ENCODE measurements at regions not wholly inside any gene's neighbourhood (a gene's known extent, or its start where the extent isn't known, plus 50 kb on each side); places are given as distances from the start of the nearest gene placed in this dataset.

DNA sequence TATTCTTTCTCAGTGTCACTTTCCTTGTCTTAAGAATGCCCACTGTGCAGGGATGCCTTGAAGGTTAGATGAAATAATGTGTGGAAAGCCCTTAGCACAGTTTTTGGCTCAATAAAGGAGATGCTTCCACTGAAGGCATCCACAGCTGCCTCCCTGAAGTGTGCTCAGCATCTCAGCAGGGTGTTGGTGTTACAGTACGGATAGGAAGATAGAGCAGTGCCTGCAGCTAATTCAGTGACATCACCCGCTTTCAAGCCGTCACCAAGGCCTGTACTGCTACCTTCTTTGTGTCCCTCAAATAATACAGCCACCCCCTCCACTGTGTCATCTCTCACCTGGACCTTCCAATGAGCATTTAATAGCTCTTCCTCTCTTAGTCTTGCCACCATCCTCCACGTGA is 59.0 kb downstream of the NDUFS5 start:
- no peak overlapping the region for H3K27ac ChIP-seq
- H3K9me3 ChIP-seq, result no peaks in the 10 kb centered on the region
- no peaks in the 10 kb centered on the region for H3K36me3 ChIP-seq
- TF ChIP-seq CTCF (IDR thresholded peaks at IDR 0.05) (no peak), EP300 (IDR thresholded peaks at IDR 0.05) (no peak), POLR2A (IDR thresholded peaks at IDR 0.05) (no peak)
- H3K4me3 ChIP-seq, result no peak overlapping the region
- peaks cover 0 to 32% of the 10 kb centered on the region in 2 donors for H3K27me3 ChIP-seq
- 72 to 73% methylated on average over 4 of the region's 4 CpGs for WGBS, 2 donors
- no peak for DNase-seq (ENCODE audit: low spot score in 2 of 2)
- H3K4me1 ChIP-seq, result peaks cover 0 to 33% (median 9%) of the 10 kb centered on the region in 4 donors

- peaks cover 0 to 33% (median 6%) of the 10 kb centered on the region in 4 donors for H3K4me1 ChIP-seq
- no peaks in the 10 kb centered on the region for H3K9me3 ChIP-seq
- 25 to 41% methylated on average over 3 of the region's 3 CpGs for WGBS, 2 donors
- H3K4me3 ChIP-seq, result no peak overlapping the region
- no peak for DNase-seq (ENCODE audit: low spot score in 2 of 2)
- no peaks in the 10 kb centered on the region for H3K36me3 ChIP-seq
- H3K27me3 ChIP-seq, result peaks cover 0 to 25% of the 10 kb centered on the region in 2 donors
- TF ChIP-seq CTCF (IDR thresholded peaks at IDR 0.05), result no peak
- H3K27ac ChIP-seq, result peak overlapping the region in 3 of 4 donors; percentile 26 to 73 (median 34)
These were observed 60.2 kb downstream of the NDUFS5 start for GRCh38 chr1:39086386-39086785.

- no peaks in the 10 kb centered on the region for H3K9me3 ChIP-seq
- WGBS, 2 donors, result 60 to 64% methylated on average over 7 of the region's 7 CpGs
- TF ChIP-seq EP300 (IDR thresholded peaks at IDR 0.05) (no peak), CTCF (IDR thresholded peaks at IDR 0.05) (no peak)
- H3K4me1 ChIP-seq, result peaks cover 0 to 28% (median 5%) of the 10 kb centered on the region in 4 donors
- peaks cover 0 to 21% of the 10 kb centered on the region in 2 donors for H3K27me3 ChIP-seq
- peak overlapping the region in 3 of 4 donors; percentile 26 to 73 (median 34) for H3K27ac ChIP-seq
- H3K36me3 ChIP-seq, result no peaks in the 10 kb centered on the region
- no peak overlapping the region for H3K4me3 ChIP-seq
- DNase-seq (ENCODE audit: low spot score in 2 of 2), result no peak
These were observed 60.8 kb downstream of the NDUFS5 start for GRCh38 chr1:39086865-39087409.

- H3K27me3 ChIP-seq, result peaks cover 0 to 16% of the 10 kb centered on the region in 2 donors
- TF ChIP-seq EP300 (IDR thresholded peaks at IDR 0.05) (no peak), POLR2A (IDR thresholded peaks at IDR 0.05) (no peak), CTCF (IDR thresholded peaks at IDR 0.05) (no peak)
- no peaks in the 10 kb centered on the region for H3K9me3 ChIP-seq
- peak overlapping the region in 2 of 4 donors; percentile 34 to 61 for H3K27ac ChIP-seq
- no peaks in the 10 kb centered on the region for H3K36me3 ChIP-seq
- 81 to 85% methylated on average over 3 of the region's 3 CpGs for WGBS, 2 donors
- no peak for DNase-seq (ENCODE audit: low spot score in 2 of 2)
- peaks cover 0 to 29% (median 4%) of the 10 kb centered on the region in 4 donors for H3K4me1 ChIP-seq
- H3K4me3 ChIP-seq, result no peak overlapping the region
These were observed 61.3 kb downstream of the NDUFS5 start for GRCh38 chr1:39087435-39087834.

DNA sequence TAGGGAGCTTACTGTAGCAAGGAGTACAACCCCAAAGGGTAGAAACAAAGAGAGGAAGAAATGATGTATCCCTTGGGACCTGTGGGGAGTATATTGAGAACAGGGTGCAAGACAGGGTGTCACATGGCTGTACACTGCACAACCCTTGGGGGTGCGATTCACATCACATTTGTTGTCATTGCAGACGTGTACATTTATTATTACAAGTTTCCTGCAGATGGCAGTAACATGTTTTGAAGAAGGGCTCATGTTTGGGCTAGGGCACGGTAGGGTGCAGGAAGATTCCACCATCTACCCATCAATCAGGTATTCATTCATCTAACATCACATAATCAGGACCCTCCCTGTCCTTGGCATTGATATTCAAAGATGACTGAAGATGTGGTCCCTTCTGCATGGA is 62.5 kb downstream of the NDUFS5 start:
- WGBS, 2 donors, result 78 to 79% methylated on average over 3 of the region's 3 CpGs
- no peak overlapping the region for H3K27ac ChIP-seq

More for the DNA sequence above, 62.5 kb downstream of the NDUFS5 start:
- H3K4me3 ChIP-seq, result no peak overlapping the region
- H3K36me3 ChIP-seq, result no peaks in the 10 kb centered on the region
- TF ChIP-seq POLR2A (IDR thresholded peaks at IDR 0.05), result no peak
- H3K27me3 ChIP-seq, result peaks cover 0 to 4% of the 10 kb centered on the region in 2 donors
- H3K4me1 ChIP-seq, result peaks cover 0 to 32% (median 4%) of the 10 kb centered on the region in 4 donors
- no peaks in the 10 kb centered on the region for H3K9me3 ChIP-seq
- DNase-seq (ENCODE audit: low spot score in 2 of 2), result no peak
